Superior temporal gyrus (tissue), 1 donor: ENCODE measurements at regions not wholly inside any gene's neighbourhood (a gene's known extent, or its start where the extent isn't known, plus 50 kb on each side); places are given as distances from the start of the nearest gene placed in this dataset.

ENCODE experiments used
- DNase-seq: peaks from one replicate; pipeline ENCODE4 v3.0.0-alpha.2; 2016; ENCODE audit errors: extremely low spot score

DNA sequence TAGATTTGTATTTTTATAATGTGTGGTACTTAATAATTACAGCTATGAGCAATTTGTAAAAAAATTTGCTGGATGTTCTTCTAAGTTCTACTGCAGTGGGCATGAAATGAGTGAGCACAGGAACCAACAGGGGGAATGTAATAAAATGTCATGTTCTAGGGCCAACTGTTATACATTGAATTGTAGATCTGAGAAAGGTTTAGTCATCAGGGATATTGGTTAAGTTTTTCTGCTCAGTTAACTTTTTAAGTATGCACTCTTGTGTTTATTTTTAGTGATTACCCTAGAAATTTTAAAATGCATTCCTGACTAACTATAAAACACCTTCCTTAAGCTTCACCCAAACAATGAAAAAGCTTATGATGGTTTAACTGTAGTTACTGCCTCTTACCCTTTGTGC is 101.8 kb downstream of the CAND1 start:
- DNase-seq: no peak

DNA sequence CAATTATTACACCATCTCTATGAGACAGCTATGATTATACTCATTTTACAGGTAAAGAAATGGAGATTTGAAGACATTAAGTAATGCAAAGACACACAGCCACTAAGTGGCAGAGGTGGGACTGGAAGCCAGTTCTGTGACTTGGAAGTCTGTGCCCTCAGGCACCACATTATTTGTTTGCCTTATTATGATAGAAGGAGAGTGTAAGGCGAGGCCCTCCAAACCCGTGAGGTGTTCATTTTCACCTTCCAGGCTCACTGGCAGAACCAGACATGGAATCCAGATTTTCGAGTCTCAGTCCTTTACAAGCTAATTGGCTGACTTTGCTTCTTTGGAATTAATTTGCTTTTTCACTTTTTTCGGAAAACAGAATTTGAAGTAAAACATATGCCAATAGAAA is 107.9 kb downstream of the CAND1 start:
- no peak for DNase-seq

DNA sequence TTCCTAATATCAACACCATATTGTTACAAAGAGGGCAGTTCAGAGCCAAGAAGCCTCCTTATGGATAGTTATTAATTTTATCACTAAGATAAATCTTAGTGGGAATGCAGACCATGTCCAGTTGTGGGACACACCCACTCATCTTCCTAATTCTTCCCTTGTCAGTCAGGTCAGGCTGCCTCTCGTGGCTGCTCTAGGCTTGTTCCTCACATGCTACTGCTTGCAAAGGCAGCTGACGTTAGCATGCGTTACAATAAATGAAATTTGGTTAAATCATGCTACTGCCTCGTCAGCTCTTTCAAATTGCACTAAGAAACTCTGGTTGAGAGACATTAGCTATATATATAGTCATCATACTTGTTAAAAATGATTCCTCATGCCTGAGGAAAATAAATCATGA is 108.4 kb downstream of the CAND1 start:
- DNase-seq: no peak

DNA sequence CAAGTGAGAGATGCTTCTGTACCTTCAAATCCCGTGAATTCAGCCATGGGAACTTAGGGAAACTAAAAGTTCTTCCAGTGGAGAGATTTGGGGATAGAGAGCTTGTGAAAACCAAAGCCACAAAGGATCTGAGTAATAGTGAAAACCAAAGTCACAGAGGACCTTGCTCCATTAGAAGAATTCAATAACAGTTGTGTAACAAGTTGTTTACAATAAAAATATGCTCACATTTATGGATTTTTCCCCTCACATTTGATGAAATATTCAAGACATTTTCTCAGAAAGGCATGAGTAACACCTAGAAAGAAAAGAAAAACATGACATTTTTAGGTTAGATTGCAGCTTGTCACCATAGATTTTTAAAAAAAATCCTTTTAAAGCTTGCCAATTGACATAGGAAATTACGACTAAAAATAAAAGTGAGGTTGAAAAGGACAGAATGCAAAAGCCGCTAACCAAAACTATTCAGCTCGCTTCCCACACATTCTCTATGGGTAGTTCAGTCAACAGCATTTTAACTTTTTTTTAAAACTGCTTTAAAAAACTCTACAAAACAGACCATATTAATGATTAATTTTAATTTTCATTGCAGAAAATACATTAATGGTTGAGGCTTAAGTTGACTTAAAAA is 113.2 kb downstream of the CAND1 start:
- DNase-seq: no peak

DNA sequence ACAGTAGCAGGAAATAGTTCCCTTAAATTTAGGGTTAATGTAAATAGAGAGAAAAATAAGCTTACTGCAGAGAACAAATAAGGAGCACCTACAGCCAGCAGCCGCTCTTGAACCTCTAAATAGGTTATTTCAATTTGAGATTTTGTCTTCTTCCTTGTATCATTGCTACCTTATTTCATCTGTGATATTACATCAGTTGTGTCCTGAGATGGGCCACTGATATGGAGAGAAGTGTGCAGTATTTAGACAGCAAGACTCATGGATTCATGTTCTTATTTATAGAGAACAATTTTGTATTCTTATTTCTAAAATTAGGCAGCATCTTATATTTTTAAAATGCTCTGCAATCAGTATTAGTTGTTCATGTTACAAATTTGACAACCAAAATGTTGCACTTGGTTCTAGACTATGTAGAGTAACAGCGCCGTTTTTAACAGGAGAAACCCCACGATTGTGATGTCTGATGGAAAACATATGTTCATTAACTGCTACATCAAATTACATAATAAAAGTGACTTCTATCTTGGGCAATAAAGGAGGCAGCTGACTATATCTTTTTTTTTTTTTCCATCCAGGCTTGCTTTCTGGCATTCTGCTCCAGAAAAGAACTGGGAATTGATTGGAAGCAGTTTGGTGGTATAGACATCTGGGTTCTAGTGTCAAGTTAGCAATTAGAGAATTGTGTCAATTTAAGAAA is 117.9 kb downstream of the CAND1 start:
- no peak for DNase-seq

DNA sequence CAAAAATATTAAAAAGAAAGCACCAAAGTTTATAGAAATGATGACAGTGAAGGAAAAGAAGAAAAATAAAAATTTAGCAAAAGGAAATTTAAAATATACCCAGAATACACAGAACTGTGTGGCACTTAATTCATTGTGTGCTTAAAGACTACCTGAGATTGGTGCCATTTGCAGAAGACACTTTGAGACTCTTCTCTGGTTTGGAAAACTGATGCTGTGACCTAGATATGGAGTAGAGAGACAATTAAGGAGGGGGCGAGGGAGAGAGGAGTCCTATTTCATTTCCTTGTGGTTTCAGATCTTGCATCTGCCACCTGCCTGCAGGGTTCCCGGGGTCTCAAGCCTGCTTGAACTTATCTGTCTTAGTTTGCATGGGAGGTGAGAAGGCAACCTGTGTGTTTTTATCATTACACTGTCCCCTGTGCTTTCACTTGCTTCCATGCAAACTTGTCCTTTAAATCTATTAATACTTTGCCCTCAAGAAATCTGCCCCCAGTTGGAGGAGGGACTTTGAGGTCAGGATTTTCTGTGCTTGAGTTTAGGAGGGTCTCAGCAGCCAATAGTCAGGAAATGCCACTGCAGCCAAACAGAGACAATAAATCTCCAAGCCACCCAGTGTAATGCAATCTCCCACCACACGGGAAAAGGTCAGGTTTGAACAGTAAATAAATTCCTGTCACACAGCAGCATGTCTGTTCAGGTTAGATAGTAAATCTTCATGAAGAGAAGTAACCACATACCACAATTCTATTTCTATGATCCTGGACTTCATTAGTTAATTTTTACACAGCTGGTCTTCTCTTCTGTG is 119.4 kb downstream of the CAND1 start:
- no peak for DNase-seq

DNA sequence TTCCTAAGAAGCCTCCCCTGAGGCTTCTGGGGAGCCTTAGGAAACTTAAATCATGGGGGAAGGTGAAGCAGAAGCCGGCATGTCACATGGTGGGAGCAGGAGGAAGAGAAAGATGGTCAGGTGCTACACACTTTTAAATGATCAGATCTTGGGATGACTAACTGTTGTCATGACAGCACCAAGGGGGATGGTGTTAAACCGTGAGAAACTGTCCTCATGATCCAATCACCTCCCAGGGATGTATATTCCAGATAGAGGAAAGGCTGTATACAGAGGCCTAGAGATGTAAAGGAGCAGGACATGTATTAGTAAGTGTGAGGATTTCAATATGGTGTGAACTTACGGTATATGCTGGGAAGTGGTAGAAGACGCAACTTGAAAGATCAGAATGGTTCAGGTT is 121.1 kb downstream of the CAND1 start:
- DNase-seq: no peak

DNA sequence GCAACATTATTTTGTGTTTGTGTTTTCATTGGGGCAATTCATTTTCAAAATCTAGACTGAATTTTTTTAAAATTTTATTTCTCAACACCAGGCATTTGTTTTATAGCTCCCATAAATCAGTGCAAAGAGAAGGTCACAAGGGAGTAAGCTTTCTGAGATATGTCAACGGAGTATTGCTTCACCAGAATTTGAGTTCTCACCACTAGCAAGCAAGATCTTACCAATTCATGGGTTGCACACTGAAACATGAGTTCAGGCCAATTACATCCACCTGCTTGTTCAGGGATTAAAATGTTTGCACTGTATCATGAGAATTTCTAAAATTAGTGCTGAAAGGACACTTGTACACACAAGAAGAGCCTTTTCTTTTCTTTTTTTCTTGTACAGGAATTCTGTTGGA is 121.9 kb downstream of the CAND1 start:
- no peak for DNase-seq

DNA sequence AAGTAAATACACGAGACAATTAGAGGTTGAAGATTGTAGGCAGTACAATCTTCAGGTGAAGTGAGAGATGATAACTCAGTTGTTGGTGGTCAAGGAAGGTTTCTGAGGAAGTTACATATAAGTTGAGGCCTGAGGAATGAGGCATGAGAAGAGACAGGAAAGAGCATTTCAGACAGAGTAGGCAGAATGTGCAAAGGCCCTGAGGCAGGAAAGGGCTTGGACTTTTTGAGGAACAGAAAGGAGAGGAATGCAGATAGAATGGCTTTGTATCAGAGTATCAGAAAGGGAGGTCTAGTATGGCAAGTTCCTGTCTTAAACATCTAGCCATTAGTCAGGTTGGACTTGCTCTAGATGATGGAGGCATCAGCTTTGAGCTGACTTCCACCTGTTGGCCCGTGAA is 122.5 kb downstream of the CAND1 start:
- DNase-seq: no peak

DNA sequence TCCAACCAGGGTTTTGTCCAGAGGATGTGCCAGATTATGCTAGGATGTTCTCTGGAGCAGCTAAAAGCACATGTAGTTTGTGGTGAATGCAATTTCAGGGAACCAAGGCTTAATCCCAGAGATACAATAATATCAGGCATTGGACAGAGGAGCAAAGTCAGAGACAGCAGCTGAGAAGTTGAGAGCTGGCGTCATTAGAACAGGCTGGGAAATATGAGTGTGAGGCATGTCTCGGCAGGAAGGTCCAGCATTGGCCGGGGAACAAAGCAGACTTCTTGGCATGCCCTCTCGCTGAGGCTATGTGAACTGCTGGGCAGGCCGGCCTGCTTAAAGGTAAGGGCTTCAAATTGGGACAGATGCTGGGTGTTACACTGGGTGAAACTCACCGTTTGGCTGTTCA is 125.4 kb downstream of the CAND1 start:
- DNase-seq: no peak

DNA sequence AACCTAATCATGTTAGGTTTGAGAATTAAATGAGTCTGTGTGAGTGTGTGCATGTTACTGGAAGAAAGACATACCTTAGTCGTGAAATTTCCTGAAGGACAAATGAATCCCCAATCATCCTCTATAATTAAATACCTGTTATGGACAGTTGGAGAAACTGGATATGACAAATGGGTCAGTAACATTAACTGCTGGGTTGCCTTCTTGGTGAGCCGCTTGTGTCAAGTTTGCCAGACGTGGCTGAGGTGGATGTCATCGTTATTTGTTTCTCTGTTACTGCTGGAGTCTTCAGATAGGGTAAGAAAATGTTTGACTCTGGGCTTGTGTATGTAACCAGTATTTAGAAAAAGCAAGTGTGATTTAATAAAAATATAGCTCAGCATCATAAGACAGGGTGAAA is 131.6 kb downstream of the CAND1 start:
- no peak for DNase-seq

DNA sequence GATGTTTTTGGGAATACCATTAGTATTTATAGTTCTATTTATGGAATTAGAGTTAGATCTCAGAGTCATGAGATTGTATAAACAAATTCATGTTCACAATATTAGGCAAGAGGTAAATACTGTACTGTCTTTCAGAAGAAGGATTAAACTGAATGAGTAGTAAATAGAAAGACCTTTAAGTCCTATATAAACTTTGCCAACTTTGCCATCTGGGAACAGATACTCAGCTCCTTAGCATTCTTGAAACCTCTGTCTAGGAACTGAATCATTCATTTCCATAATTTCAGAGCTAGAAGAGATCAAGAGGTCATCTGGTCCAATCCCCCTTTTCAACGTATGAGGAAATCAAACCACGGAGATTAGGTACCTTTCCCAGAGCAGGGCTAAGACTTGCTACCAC is 141.1 kb downstream of the CAND1 start:
- no peak for DNase-seq

DNA sequence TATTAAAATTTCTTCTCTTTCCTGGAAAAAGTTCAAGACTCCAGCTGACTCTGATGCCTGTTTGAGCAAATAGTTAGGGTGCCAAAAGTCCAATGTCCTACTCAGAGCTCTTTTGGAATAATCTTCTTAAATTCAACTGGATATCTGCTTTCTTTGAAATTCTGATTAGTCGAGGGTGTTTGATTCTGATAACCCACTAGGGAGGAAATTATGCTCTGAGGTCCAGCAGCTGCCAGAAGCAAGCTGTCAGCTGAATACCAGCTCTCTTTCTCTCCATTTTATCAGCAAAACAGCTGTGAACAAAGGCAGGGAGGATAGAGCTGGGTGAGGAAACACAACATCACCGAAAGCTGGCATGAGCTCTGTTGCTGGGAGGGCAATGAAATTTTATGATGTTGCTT is 141.5 kb downstream of the CAND1 start:
- DNase-seq: no peak

DNA sequence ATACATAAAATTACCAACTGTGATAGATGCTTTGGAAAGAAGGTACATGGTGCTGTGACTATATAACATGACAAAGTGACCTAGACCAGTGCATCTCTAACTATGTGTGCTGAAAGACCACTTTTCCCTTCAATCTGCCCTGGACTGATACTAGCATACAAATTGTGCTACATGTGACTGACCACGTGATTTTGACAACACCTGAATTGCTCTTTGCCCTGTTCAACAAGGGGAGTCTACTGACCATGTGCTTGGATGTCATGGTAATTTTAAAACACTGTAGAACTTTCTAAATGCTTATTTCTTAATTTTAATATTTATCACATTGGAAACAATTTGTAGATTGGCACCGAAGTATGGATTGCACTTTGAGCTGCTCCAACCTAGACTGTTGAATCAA is 142.4 kb downstream of the CAND1 start:
- no peak for DNase-seq

DNA sequence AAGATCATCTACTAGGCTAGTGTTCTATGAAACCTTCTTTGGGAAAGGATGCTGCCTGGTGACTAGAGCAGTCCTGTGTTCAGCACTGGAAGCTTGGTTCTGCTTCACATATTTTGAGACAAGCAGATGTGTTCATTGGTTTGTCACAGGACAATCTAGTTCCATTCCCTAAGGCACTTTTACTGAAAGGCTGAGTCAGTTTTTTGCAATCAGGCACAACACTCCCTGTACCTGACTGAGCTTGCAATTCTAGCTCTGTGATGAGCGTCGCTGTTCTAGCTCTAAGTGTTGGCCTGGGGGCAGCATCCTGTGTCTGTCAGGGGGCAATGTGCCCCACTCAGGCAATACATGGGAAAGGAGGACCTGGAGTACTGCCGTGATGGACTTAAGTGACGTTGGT is 144.4 kb downstream of the CAND1 start:
- no peak for DNase-seq

DNA sequence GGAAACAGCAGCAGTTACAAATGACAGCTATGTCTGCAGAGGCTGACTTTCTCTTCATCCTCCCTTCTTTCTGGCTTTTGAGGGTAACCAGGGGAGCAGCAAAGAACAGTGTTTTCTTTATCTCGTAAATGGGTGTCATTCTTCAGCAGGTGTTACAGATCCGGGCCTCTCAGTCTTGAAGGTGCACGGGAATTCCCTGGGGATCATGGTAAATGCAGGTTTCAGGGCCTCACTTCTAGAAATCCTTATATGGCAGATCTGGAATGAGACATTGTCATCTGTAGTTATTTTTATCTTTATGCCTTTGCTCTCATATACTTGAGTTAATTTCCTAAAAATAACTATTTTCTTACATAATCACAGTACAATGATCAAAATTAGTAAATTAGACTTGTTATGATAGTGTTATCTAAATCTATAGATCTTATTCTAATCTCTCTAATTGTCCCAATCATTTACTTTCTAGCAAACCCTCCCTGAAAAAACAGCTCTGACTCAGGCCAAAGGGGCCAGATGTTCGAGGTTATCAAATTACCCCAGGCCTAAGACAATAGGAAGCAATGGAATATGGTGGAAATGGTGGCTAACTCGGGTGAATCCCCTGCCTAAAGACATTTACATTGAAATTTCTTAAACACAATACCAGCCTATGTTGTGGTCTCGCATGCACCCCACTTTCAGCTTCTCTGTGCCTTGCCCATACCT is 145.0 kb downstream of the CAND1 start:
- no peak for DNase-seq

DNA sequence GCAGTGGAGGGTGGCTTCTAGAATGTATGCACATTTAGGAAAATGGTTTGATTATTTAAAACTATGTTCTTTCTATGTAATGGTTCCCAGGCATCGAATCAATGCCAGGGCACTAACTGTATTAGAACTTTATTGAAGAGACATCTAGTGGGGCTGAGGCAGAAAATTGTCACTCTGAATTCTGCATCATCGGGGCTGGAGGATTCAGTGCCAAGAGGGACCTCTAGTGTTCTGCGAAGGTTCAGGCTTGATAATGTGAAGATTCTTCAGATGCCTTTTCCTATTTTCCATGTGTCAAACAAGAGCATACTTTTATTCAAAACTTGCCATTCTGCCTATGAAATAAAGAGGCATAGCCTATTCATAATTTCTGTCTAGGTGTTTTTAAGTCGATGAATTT is 146.3 kb downstream of the CAND1 start:
- peak; percentile 81 for DNase-seq

DNA sequence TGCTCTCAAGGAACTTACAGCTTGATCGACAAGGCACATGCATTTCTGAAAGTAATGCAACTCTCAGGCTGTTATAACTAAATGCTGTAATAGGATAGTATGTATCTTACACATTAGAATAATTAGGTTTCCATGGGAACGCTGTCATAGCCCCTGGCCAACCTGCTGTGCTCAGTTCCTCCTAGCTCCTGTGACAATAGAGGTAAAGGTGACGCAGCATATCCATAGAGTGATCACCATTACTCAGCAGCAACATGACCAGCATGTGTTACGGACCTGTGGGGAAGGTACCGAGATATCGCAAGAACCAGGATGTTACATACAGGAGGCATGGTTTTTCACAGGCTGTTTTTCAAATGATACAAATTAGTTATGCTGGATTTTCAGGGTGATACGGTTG is 150.7 kb downstream of the CAND1 start:
- DNase-seq: no peak

DNA sequence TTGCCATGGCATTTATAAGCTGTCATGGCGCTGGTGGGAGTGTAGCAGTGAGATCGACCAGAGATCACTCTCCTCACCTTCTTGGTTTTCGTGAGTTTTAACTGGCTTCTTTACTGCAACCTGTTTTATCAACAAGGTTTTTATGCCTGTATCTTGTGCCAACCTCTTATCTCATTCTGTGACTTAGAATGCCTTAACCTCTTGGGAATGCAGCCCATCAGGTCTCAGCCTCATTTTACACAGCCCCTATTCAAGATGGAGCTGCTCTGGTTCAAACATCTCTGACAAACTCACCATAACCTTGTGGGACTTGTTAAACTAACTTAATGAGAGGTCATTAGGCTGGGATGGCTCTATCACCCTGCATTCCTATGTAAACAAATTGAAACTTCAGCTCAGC is 151.3 kb downstream of the CAND1 start:
- no peak for DNase-seq

DNA sequence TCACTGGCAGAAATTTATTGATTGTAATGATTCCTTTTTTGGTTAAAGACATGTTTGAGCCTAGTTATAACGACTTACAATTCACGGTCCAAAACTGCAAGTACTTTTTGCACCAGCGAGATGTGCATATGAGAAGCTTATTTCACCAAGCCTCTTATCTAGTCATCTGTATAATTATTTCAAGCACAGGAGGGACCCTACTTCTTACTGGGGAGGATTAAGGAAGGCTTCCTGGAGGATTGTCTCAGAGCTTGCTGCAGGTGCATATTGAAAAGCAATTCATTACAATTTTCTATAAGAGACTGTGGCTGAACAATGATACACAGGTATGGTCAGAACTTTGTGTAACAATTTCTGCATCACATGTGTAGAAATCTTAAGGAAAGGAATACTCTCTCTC is 152.9 kb downstream of the CAND1 start:
- no peak for DNase-seq

DNA sequence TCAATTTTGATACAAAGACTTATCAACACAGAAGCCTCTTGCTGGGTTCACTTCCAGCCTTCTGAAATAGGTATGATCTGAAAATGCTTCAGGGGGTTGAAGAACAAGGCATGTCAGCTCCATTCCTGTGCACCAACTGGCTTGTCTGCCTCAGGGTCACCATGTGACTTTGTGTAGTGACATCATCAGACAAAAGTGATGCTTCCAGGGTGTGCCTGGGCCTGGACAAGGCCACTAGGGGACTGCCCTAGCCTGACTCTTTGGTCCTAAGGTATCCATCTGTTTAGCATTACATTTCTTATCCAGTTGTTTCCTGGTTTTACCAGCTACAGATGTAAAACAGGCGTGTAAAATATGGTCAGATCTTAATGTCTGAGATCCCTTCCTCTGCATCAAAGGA is 155.6 kb downstream of the CAND1 start:
- no peak for DNase-seq

DNA sequence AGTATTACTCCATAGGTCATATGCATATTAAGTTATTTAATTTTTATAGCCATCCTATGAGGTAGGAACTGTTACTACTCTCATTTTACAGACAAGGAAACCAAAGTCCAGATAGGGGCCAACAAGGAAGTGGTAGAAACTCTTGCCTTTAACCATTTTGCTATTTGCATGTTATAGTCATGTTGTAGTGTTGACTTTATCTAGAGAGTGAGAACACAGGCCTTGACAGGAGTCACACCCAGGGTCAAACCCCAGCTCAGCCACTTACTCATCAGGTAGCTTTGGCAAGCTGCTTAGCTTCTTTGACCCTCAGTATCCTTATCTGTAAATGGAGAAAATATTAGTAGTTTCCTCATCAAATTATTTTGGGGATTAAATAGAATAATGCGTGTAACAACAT is 156.2 kb downstream of the CAND1 start:
- no peak for DNase-seq

DNA sequence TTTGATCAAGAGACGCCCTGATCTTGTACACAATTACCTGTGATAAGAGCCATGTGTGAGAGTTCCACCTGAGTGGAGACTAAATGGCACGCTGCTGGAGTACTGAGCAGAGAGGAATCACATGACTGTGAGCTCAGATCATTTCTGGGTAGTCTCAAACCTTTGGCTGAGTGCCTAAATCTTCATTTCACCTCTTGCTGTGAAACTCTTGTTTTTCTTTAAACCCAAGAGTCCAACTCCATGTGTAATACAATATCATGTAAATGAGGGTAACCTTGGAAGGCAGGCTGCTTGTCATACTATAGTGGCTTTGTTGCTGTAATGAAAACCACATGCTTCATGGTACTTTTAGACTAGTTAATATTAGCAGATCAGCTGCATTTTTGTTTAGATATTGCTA is 156.9 kb downstream of the CAND1 start:
- DNase-seq: no peak
